Stimulated activated effector memory CD8-positive, alpha-beta T cell treated with anti-CD3 and anti-CD28 coated beads, Interleukin-12 subunit alpha, Interleukin-12 subunit beta, amount 100 ng/mL, for 72 hours (primary cell): ENCODE measurements at regions not wholly inside any gene's neighbourhood (a gene's known extent, or its start where the extent isn't known, plus 50 kb on each side); places are given as distances from the start of the nearest gene placed in this dataset.
"Not testable (repeated sequence)": the region's sequence is repeated elsewhere in the genome, so short reads cannot be mapped to it uniquely, and the experiment has no call there.

Experiments used
- ATAC-seq: fragments of 150-1000 bp; cut with Tn5 transposase; 2 replicates; pipeline ENCODE4 v1.10.0; 2021
- DNase-seq, 2 donors: peaks; one replicate each; pipeline ENCODE4 v3.0.0; 2021 to 2022; ENCODE audit warnings: low spot score in 2 of 2
- H3K27ac Mint-ChIP-seq: one replicate; pipeline ENCODE4 v1.8.0; 2022; ENCODE audit warnings: mild to moderate bottlenecking, mixed read lengths
- H3K36me3 Mint-ChIP-seq: one replicate; pipeline ENCODE4 v1.8.0; 2022; ENCODE audit warnings: mild to moderate bottlenecking, mixed read lengths
- H3K4me1 Mint-ChIP-seq: one replicate; pipeline ENCODE4 v1.8.0; 2022; ENCODE audit warnings: mixed read lengths
- H3K4me3 Mint-ChIP-seq: one replicate; pipeline ENCODE4 v1.8.0; 2022; ENCODE audit warnings: mild to moderate bottlenecking, mixed read lengths
- H3K9me3 Mint-ChIP-seq: one replicate; pipeline ENCODE4 v1.8.0; 2022; ENCODE audit warnings: mixed read lengths

DNA sequence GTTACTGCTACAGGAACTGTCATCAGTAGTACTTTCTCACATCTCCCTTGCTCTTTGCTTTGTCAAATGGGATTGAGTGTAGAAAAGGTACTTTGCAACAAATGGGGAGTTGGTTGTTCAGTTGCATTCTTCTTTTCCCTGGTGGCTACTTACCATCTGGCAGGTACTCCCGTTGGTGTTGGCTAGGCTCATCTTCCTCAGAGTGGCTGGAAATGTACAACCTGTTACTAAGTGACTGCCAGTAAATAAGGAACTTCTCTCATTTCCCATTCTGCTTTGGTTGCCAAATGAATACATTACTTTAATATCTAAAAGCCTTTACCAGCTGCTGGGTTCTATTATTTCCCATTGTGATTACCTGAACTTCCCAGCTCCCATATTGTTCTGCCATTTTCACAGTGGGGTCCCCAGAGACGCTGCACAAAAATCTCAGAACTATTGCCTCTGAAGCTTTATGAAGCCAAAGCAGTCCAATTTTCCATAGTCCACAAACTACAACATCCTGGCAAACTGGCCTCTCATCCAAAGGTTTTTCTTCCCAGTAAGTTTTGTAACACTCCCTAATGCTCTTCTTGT lies 229.7 kb upstream of the HTR1E start:
- DNase-seq: no peak
- no peaks in the 10 kb centered on the region for H3K36me3 Mint-ChIP-seq

GRCh38 chr6:86706449-86706848 lies 230.9 kb upstream of the HTR1E start:
- Mint-ChIP-seq H3K4me1 (no peaks in the 10 kb centered on the region), H3K4me3 (no peak overlapping the region), H3K27ac (no peak overlapping the region), H3K9me3 (peaks cover 13% of the 10 kb centered on the region), H3K36me3 (no peaks in the 10 kb centered on the region)
- ATAC-seq: no peak
- DNase-seq: no peak

More for the DNA sequence above, 229.7 kb upstream of the HTR1E start:
- Mint-ChIP-seq H3K4me3 (no peak overlapping the region), H3K9me3 (peaks cover 15% of the 10 kb centered on the region), H3K4me1 (no peaks in the 10 kb centered on the region), H3K27ac (no peak overlapping the region)
- no peak for ATAC-seq

DNA sequence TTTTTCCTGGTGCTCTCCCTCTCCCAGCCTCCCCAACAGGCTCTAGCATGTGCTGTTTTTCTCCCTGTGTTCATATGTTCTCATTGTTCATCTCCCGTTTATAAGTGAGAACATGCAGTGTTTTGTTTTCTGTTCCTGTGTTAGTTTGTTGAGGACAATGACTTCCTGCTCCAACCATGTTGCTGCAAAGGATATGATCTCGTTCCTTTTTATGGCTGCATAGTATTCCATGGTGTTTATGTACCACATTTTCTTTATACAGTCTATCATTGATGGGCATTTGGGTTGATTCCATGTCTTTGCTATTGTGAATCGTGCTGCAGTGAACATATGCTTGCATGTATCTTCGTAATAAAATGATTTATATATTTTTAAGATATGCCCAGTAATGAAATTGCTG lies 236.1 kb upstream of the HTR1E start:
- H3K27ac Mint-ChIP-seq, H3K36me3 Mint-ChIP-seq, H3K4me3 Mint-ChIP-seq, ATAC-seq, DNase-seq, H3K4me1 Mint-ChIP-seq: not testable (repeated sequence)
- peaks cover 14% of the 10 kb centered on the region for H3K9me3 Mint-ChIP-seq

DNA sequence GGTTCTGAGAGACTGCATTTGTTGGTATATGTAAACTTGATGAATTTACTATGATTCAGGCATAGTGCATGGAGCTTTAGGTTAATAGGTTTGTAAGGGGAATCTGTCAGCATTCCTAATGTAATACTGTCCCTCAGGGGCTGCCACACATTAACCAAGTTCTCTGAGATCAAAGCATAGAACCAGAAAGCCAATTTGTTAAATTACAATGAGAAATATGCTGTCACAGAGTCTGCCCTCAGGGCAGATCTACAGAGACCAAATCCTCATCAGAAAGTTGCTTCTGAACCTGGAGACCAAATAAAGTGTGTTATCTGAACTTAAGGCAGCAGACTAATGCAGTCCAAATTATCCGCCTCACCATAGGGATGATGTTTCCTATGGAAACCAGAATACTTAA lies 250.8 kb upstream of the HTR1E start:
- no peak overlapping the region for H3K4me3 Mint-ChIP-seq
- no peaks in the 10 kb centered on the region for H3K36me3 Mint-ChIP-seq

GRCh38 chr6:86685230-86685797 lies 252.0 kb upstream of the HTR1E start:
- no peak for ATAC-seq
- H3K9me3 Mint-ChIP-seq: peaks cover 19% of the 10 kb centered on the region

More for the DNA sequence above, 250.8 kb upstream of the HTR1E start:
- DNase-seq (no peak), ATAC-seq (no peak)
- Mint-ChIP-seq H3K9me3 (peaks cover 19% of the 10 kb centered on the region), H3K27ac (no peak overlapping the region), H3K4me1 (no peaks in the 10 kb centered on the region)

GRCh38 chr6:86683132-86683908 lies 254.0 kb upstream of the HTR1E start:
- H3K4me3 Mint-ChIP-seq: no peak overlapping the region
- ATAC-seq (no peak), DNase-seq (no peak)
- no peaks in the 10 kb centered on the region for H3K4me1 Mint-ChIP-seq
- no peak overlapping the region for H3K27ac Mint-ChIP-seq
- no peaks in the 10 kb centered on the region for H3K36me3 Mint-ChIP-seq
- peaks cover 16% of the 10 kb centered on the region for H3K9me3 Mint-ChIP-seq

More at GRCh38 chr6:86685230-86685797, 252.0 kb upstream of the HTR1E start:
- no peaks in the 10 kb centered on the region for H3K4me1 Mint-ChIP-seq
- DNase-seq: no peak
- no peaks in the 10 kb centered on the region for H3K36me3 Mint-ChIP-seq
- no peak overlapping the region for H3K27ac Mint-ChIP-seq
- no peak overlapping the region for H3K4me3 Mint-ChIP-seq

DNA sequence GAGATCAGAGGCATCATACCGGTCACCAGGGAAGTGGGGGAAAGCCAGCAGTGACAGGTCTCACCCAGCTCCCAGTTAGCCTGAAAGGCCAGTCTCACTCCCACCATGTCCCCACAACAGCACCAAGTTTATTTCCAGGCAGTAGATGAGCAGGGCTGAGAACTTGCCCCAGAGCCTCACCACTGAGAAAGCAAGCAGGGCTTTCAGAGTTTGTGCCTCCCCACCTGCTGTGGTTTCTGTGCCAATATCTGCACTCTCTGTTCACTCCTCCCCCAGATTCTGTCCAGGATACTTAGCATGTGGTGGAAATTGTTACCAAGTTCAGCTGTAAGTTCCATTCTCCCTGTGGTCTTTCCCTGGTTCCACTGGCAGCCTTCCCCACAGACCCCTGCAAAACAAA lies 255.0 kb upstream of the HTR1E start:
- Mint-ChIP-seq H3K9me3 (peaks cover 11% of the 10 kb centered on the region), H3K4me3 (no peak overlapping the region), H3K4me1 (no peaks in the 10 kb centered on the region), H3K27ac (no peak overlapping the region), H3K36me3 (no peaks in the 10 kb centered on the region)
- ATAC-seq (no peak), DNase-seq (no peak)

GRCh38 chr6:86681140-86681539 lies 256.2 kb upstream of the HTR1E start:
- H3K4me1 Mint-ChIP-seq, H3K27ac Mint-ChIP-seq, H3K4me3 Mint-ChIP-seq, H3K36me3 Mint-ChIP-seq, DNase-seq, ATAC-seq: not testable (repeated sequence)
- peaks cover 11% of the 10 kb centered on the region for H3K9me3 Mint-ChIP-seq

GRCh38 chr6:86672125-86672524 lies 265.2 kb upstream of the HTR1E start:
- H3K27ac Mint-ChIP-seq, H3K36me3 Mint-ChIP-seq, ATAC-seq, H3K4me3 Mint-ChIP-seq, H3K4me1 Mint-ChIP-seq, DNase-seq: not testable (repeated sequence)
- H3K9me3 Mint-ChIP-seq: peaks cover 23% of the 10 kb centered on the region

GRCh38 chr6:86657192-86657591 lies 280.1 kb upstream of the HTR1E start:
- DNase-seq (no peak), ATAC-seq (no peak)
- Mint-ChIP-seq H3K9me3 (peaks cover 12% of the 10 kb centered on the region), H3K4me3 (no peak overlapping the region), H3K27ac (no peak overlapping the region), H3K36me3 (no peaks in the 10 kb centered on the region), H3K4me1 (no peaks in the 10 kb centered on the region)

DNA sequence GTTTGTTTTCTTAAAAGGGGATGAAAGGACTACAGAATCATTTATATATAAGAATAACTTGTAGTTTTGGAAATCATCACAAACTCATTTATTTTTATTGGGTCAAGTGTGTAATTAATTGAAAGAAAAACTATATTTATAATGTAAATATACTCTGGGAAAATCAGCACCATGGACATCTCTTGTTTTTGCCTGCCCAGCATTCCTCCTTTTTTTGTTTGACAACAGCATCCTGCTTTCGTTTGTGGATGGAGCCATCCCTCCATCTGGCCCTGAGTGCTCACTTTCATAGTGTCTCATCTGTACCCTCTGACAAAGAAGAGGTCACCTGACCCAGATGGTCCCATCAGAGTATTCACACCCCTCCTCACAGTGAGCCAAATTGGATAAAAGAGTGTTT lies 308.2 kb upstream of the HTR1E start:
- H3K9me3 Mint-ChIP-seq: peaks cover 5% of the 10 kb centered on the region
- no peaks in the 10 kb centered on the region for H3K4me1 Mint-ChIP-seq
- DNase-seq (no peak), ATAC-seq (no peak)
- no peak overlapping the region for H3K4me3 Mint-ChIP-seq
- no peaks in the 10 kb centered on the region for H3K36me3 Mint-ChIP-seq
- no peak overlapping the region for H3K27ac Mint-ChIP-seq

DNA sequence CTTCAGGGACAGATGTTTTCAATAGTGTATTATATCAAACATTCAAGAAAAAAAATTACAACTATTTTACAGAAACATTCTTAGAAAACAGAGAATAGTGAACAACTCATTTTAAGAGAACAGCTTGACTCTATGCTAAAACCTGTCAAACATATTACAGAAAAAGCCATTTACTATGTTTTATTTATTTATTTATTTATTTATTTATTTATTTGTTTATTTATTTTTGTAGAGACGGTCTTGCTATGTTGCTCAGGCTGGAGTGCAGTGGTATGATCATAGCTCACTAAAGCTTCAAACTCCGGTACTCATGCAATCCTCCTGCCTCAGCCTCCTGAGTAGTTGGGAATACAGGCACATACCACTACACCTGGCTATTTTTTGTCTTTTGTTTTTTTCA lies 317.9 kb upstream of the HTR1E start:
- no peak for ATAC-seq
- Mint-ChIP-seq H3K36me3 (no peaks in the 10 kb centered on the region), H3K4me3 (no peak overlapping the region), H3K27ac (no peak overlapping the region), H3K4me1 (no peaks in the 10 kb centered on the region), H3K9me3 (peaks cover 16% of the 10 kb centered on the region)
- DNase-seq: no peak

DNA sequence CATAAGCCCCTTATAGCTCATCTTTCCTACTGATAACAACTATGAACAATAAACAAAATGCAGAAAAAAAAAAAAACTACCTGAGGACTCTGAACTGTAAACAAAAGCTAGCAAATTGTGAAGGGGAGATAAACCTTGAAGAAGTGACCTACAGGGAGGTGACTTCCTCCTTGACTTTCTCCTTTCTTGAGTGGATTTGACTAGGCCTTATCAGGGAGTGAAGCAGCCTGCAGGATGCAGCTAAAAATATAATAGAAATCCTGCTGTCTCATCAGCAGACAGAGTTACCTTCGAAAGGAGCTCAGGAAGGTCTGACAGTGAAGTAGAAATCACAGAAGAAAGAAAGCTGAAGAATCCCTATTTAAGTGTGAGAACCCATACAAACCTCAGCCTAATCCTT lies 322.0 kb upstream of the HTR1E start:
- no peaks in the 10 kb centered on the region for H3K36me3 Mint-ChIP-seq
- H3K4me3 Mint-ChIP-seq: no peak overlapping the region
- ATAC-seq: no peak
- DNase-seq: no peak
- H3K4me1 Mint-ChIP-seq: no peaks in the 10 kb centered on the region
- H3K27ac Mint-ChIP-seq: no peak overlapping the region
- peaks cover 6% of the 10 kb centered on the region for H3K9me3 Mint-ChIP-seq

GRCh38 chr6:86609549-86610388 lies 327.6 kb upstream of the HTR1E start:
- no peak for DNase-seq
- H3K4me3 Mint-ChIP-seq: no peak overlapping the region

DNA sequence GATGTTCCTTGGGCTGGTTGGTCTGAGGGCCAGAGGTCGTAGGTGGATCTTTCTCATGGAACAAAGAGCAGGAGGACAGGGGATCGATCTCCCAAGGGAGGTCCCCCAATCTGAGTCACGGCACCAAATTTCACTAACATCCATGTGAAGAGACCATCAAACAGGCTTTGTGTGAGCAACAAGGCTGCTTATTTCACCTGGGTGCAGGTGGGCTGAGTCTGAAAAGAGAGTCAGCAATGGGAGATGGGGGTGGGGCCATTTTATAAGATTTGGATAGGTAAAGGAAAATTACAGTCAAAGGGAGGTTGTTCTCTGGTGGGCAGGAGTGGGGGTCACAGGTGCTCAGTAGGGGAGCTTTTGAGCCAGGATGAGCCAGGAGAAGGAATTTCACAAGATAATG lies 334.0 kb upstream of the HTR1E start:
- peaks cover 11% of the 10 kb centered on the region for H3K9me3 Mint-ChIP-seq
- not testable (repeated sequence) for H3K27ac Mint-ChIP-seq, ATAC-seq, DNase-seq, H3K36me3 Mint-ChIP-seq, H3K4me1 Mint-ChIP-seq, H3K4me3 Mint-ChIP-seq

More at GRCh38 chr6:86609549-86610388, 327.6 kb upstream of the HTR1E start:
- Mint-ChIP-seq H3K27ac (no peak overlapping the region), H3K36me3 (no peaks in the 10 kb centered on the region), H3K4me1 (no peaks in the 10 kb centered on the region), H3K9me3 (peaks cover 12% of the 10 kb centered on the region)
- ATAC-seq: no peak
